GM12875 (cell line): ENCODE measurements at regions not wholly inside any gene's neighbourhood (a gene's known extent, or its start where the extent isn't known, plus 50 kb on each side); places are given as distances from the start of the nearest gene placed in this dataset.

Experiments used
- H3K4me3 ChIP-seq: one replicate; pipeline ENCODE4 v1.5.1; 2011; ENCODE audit warnings: low read depth, low read length, control low read depth
- TF ChIP-seq, protein P1 (sequence below): IDR thresholded peaks from 2 replicates; pipeline ENCODE4 v1.5.1; 2011; ENCODE audit warnings: low read depth, mild to moderate bottlenecking, control low read depth, inconsistent platforms, low read length, moderate library complexity, borderline replicate concordance; ENCODE audit not compliant: insufficient read depth

DNA sequence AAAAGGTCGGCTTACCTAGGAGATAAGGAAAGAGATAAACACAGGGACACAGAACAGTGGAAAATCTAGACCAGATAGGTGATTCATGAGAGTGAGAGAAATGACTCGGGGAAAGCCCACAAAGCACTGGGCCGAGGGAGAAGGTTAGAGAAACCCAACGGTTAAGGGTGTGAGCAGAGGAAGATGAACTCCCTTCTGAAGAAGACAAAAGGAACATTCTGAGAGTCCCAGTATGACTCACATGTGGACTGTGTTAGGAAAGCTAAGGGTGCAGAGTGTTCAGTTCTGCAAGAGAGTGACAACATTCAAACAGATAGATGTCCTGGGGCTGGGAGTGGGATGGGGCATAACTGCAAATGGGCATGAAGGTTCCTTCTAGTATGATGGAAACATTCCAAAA, 83.0 kb downstream of the CNTN3 start:
- H3K4me3 ChIP-seq: no peak overlapping the region
- TF ChIP-seq, protein P1, sequence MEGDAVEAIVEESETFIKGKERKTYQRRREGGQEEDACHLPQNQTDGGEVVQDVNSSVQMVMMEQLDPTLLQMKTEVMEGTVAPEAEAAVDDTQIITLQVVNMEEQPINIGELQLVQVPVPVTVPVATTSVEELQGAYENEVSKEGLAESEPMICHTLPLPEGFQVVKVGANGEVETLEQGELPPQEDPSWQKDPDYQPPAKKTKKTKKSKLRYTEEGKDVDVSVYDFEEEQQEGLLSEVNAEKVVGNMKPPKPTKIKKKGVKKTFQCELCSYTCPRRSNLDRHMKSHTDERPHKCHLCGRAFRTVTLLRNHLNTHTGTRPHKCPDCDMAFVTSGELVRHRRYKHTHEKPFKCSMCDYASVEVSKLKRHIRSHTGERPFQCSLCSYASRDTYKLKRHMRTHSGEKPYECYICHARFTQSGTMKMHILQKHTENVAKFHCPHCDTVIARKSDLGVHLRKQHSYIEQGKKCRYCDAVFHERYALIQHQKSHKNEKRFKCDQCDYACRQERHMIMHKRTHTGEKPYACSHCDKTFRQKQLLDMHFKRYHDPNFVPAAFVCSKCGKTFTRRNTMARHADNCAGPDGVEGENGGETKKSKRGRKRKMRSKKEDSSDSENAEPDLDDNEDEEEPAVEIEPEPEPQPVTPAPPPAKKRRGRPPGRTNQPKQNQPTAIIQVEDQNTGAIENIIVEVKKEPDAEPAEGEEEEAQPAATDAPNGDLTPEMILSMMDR: no peak

DNA sequence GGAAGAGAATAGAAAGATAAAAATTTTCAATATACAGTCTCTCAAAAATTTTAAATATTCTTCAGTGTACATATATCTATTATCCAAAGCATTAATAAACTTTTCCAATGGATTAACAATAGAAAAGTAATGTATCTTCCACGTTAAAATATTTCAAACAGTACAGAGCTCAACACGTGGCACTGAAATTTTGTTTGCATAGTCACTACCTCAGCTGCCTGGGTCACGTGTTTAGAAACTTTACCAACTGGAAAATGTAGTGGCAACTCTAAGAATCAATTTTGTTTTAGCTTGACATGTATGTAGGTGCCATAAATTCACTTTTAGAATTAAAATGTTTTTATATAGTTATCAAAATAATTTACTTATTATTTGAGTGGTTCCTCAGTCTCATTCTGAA, 85.3 kb downstream of the CNTN3 start:
- TF ChIP-seq, protein P1: no peak
- H3K4me3 ChIP-seq: no peak overlapping the region

DNA sequence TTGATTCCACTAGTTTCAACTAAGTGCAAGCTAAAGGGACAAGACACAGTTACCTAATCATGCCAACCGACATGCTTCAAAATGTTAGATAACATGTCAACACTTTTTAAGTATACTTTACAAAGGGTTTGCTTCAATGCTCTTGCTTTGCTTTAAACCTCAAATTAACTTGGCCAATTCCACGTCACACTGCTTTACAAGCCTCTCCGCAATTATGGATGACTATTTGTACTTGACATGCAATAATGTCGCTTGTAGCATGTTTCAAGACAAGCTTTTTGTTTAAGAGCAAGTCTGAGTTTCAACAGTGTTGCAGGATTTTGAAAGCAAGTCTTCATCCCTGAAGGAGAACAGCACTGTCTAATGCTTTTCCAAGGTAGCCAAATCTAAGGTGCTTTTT, 86.9 kb downstream of the CNTN3 start:
- TF ChIP-seq, protein P1: no peak
- no peak overlapping the region for H3K4me3 ChIP-seq

DNA sequence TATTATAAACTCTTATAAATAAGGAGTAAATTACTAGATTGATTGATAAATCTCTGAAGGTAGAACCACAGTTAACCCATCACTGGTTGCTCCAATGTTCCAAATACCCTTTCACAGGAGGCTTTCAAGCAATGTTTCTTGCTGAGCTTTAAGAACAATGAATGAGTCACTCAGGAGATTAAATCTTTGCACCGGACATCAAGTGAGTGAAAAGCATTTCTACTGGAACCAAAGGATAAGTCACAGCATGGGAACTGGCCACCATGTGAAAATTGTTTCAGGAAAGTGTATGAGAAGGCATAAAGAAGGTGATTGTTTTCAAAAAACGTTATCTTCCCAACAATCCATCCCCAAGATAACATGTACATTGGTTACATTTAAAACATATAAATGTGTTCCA, 90.6 kb downstream of the CNTN3 start:
- TF ChIP-seq, protein P1: no peak
- no peak overlapping the region for H3K4me3 ChIP-seq

DNA sequence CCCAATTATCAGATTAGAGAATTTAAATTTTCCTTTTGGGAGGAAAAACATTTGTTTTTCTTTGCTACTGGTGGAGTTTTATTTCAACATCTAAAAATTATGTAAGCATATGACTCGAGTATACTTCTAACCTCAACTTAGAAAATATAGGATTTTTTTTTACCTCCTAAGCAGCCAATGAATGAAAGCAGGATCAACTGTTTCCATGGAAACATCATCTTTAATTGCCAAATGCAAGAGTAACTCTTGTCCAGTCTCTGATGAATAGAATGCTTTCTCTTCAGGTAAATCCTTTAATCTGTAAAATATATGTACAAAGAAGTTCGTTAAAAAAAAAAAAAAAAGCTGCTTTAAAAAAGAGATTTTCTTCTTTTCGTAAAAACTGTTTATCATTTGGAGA, 93.6 kb downstream of the CNTN3 start:
- TF ChIP-seq, protein P1: no peak
- H3K4me3 ChIP-seq: no peak overlapping the region

DNA sequence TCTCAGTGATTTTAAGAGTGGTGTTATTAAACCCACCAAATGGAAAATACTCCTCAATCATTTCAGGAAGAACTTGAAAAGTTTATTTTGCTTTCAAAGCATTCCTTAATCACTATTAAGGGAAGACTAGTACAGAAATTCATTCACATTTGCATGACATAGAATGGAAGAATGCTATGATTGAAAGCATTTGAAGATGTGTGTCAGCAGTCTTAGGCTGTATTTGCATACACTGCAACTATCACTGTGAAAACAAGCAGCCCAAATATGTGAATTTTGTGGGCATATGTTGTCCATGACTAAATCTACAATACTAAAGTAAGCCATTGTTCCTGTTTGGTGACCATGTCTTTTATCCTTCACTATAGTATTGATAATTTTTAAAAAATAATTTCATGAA, 95.8 kb downstream of the CNTN3 start:
- TF ChIP-seq, protein P1: no peak
- no peak overlapping the region for H3K4me3 ChIP-seq

DNA sequence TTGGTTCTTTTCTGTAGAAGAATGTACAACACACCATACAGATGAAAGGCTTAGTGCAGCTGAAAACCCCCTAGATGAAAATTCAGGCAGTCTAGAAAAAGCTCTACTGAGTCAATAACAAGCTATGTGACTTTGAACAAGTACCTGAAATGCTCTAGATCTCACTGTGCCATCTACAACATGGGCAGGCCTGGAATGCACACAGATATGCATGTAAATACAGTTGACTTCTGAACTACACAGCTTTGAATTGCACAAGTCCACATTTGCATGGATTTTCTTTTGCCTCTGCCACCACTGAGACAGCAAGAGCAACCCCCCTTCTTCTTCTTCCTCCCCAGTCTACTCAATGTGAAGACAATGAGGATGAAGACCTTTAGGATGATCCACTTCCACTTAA, 98.4 kb downstream of the CNTN3 start:
- no peak overlapping the region for H3K4me3 ChIP-seq
- TF ChIP-seq, protein P1: no peak
